Astrocyte of the cerebellum (primary cell): ENCODE measurements at regions not wholly inside any gene's neighbourhood (a gene's known extent, or its start where the extent isn't known, plus 50 kb on each side); places are given as distances from the start of the nearest gene placed in this dataset.

Source experiments
- DNase-seq: peaks from one replicate; pipeline ENCODE4 v3.0.0-alpha.2; 2011; ENCODE audit warnings: low read depth
- H3K4me3 ChIP-seq: 2 replicates; pipeline ENCODE4 v1.5.1; 2011; ENCODE audit warnings: mild to moderate bottlenecking, low read depth, low read length, moderate library complexity
- in situ Hi-C: cut with HindIII; loops from 2 replicates; pipeline ENCODE4 v1.10.0; 2017; ENCODE audit warnings: low sequenced_read_pairs
- TF ChIP-seq, protein P1 (sequence below): IDR thresholded peaks from 2 replicates; pipeline ENCODE4 v1.5.1; 2012; ENCODE audit warnings: low read length, low read depth, moderate library complexity, mild to moderate bottlenecking; ENCODE audit errors: missing control alignments

DNA sequence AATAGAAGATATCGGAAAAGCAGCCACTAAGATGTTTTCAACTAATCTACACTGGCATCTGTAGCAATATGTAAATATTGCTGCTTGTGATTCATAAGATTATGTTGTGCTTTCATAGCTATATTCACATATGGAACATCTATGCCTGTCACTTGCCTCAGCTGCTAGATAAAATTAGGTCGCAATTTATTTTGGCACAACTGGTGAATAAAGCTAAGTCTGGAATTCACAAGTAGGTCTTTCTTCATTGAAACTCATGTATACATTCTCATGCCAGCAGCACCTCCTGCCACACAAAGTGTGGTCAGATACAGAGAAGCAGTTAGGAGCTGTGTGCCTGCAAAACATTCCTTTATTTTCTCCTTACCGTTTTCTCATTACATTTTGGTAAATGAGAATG lies 543.3 kb upstream of the CHORDC1 start:
- no peak overlapping the region for H3K4me3 ChIP-seq
- in situ Hi-C loops: no loop called here
- DNase-seq: no peak
- TF ChIP-seq, protein P1, sequence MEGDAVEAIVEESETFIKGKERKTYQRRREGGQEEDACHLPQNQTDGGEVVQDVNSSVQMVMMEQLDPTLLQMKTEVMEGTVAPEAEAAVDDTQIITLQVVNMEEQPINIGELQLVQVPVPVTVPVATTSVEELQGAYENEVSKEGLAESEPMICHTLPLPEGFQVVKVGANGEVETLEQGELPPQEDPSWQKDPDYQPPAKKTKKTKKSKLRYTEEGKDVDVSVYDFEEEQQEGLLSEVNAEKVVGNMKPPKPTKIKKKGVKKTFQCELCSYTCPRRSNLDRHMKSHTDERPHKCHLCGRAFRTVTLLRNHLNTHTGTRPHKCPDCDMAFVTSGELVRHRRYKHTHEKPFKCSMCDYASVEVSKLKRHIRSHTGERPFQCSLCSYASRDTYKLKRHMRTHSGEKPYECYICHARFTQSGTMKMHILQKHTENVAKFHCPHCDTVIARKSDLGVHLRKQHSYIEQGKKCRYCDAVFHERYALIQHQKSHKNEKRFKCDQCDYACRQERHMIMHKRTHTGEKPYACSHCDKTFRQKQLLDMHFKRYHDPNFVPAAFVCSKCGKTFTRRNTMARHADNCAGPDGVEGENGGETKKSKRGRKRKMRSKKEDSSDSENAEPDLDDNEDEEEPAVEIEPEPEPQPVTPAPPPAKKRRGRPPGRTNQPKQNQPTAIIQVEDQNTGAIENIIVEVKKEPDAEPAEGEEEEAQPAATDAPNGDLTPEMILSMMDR: no peak

DNA sequence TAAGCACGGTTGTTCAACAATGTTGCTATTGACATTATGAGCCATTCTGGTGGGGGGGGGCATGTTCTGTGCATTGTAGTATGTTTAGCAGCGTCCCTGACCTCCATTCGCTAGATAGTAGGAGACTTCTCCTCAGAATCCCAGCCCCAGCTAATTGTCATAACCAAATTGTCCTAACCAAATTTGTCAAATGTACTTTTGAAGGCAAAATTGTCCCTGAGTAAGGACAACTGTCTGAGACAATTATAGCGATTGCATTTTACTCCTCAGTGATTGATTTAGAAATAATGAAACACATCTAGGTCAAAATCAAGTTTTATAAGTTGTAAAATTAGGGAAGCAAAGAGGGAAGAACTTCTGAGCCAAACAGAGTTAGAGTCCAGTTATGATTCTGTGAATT lies 541.8 kb upstream of the CHORDC1 start:
- TF ChIP-seq, protein P1: no peak
- in situ Hi-C loops: no loop called here
- DNase-seq: no peak
- H3K4me3 ChIP-seq: no peak overlapping the region

DNA sequence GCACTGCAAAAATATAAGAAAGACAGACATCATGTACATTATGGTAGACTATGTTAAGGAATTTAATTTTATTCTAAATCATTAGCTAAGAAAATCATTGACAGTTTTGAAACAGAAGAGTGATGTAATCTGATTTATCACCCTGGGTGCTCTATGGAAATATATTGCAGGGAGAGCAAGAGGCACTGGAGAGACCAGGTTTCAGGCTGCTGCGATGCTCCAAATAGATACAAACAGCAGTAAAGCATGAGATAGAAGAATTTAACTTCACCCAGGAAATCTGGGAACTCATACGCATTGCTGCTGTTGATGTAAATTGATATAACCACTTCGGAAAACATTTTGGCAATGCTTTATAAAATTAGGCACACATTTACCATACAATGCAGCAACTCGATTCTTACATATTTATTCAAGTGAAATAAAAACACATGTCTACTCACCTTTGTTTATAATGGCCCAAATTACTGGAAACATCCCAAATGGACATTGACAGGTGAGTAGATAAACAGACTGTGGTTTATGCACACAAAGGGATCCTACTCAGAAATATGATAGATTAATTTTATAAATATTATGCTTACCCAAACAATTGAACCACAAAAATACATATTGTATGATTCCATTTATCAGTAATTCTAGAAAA lies 535.1 kb upstream of the CHORDC1 start:
- TF ChIP-seq, protein P1: no peak
- no peak overlapping the region for H3K4me3 ChIP-seq
- in situ Hi-C loops: no loop called here
- DNase-seq: no peak

DNA sequence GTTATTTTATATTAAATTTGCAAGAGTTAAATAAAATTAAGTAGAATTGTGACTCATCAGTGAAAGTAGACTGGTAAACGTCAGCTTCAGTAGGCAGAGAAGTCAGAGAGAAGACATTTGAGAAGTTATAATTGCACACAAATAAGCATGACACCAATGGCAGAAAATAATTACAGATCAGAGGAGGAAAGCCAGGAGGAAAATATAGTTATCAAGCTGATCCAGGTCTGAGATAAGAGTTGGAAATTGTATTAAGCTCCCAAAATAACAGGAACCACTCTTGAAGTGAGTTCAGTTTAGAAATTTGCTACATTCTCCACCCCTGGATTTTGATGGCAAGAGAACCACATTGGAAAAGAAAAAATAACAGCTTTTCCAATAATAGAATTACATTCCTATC lies 533.8 kb upstream of the CHORDC1 start:
- no peak overlapping the region for H3K4me3 ChIP-seq
- TF ChIP-seq, protein P1: no peak
- in situ Hi-C loops: no loop called here
- DNase-seq: no peak

DNA sequence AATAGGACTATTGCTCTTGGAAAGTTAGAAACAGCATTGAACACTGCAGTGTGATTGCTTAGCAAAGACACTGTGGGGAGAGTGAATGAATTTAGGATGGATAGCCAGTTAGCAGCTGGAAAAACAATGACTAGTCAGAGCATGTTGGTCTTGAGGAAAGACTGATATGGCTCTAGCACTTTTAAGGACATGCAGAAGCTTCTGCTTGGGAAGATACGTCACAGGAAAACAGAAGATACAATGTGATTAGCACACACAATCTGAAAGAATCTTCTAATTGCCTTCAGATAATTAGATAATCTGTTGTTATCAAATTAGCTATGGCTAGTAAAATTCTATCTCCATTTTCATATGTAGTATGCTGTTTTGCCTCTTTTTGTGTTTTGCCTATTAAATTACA lies 530.7 kb upstream of the CHORDC1 start:
- in situ Hi-C loops: no loop called here
- TF ChIP-seq, protein P1: no peak
- no peak for DNase-seq
- H3K4me3 ChIP-seq: no peak overlapping the region

DNA sequence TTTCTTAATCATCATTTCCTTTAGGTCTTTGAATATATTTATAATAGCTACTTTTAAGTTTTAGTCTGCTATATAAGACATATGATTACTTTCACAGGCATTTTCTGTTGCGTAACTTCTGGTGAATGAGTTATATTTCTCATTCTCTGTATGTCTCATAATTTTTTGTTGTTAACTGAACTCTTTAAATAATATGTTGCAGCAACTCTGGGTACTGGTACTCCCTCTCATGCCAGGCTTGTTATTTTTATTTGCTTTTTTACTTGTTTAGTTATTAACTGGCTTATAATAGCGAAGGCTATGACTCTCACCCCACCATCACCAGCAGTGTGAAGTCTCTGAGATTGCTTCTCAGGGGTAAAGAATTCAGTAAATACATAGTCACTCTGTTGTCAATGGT lies 524.2 kb upstream of the CHORDC1 start:
- in situ Hi-C loops: no loop called here
- no peak overlapping the region for H3K4me3 ChIP-seq
- TF ChIP-seq, protein P1: no peak
- DNase-seq: no peak
